ENCODE measurements at regions not wholly inside any gene's neighbourhood (a gene's known extent, or its start where the extent isn't known, plus 50 kb on each side); places are given as distances from the start of the nearest gene placed in this dataset.

GRCh38 chr12:97411341-97411740 lies 51.3 kb upstream of the RMST start:
- no peak for DNase-seq (ENCODE audit: low read depth)
- TF ChIP-seq, protein P1, sequence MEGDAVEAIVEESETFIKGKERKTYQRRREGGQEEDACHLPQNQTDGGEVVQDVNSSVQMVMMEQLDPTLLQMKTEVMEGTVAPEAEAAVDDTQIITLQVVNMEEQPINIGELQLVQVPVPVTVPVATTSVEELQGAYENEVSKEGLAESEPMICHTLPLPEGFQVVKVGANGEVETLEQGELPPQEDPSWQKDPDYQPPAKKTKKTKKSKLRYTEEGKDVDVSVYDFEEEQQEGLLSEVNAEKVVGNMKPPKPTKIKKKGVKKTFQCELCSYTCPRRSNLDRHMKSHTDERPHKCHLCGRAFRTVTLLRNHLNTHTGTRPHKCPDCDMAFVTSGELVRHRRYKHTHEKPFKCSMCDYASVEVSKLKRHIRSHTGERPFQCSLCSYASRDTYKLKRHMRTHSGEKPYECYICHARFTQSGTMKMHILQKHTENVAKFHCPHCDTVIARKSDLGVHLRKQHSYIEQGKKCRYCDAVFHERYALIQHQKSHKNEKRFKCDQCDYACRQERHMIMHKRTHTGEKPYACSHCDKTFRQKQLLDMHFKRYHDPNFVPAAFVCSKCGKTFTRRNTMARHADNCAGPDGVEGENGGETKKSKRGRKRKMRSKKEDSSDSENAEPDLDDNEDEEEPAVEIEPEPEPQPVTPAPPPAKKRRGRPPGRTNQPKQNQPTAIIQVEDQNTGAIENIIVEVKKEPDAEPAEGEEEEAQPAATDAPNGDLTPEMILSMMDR (conservative IDR thresholded peaks at IDR 0.05; ENCODE audit: low read depth, low read length) = no peak
- H3K4me3 ChIP-seq (ENCODE audit: low read depth, low read length) = no peak overlapping the region

Measured in epithelial cell of proximal tubule (primary cell).